SK-N-SH treated with all-trans-retinoic acid at 6 μM for 48 hours (cell line): ENCODE measurements at regions not wholly inside any gene's neighbourhood (a gene's known extent, or its start where the extent isn't known, plus 50 kb on each side); places are given as distances from the start of the nearest gene placed in this dataset.

Experiments used
- ATAC-seq: fragments of 200-7000 bp; cut with Tn5 transposase; 3 replicates; pipeline ENCODE4 v1.9.1; 2020; ENCODE audit warnings: mild to moderate bottlenecking, moderate library complexity
- ARNTL ChIP-seq: fragments of 450-650 bp; formaldehyde crosslinking; IDR thresholded peaks from 2 replicates; pipeline ENCODE4 v1.5.0; 2020; ENCODE audit warnings: low read depth, mild to moderate bottlenecking, moderate library complexity, borderline replicate concordance
- BACH2 ChIP-seq: fragments of 250-450 bp; sonication (Bioruptor Pico); IDR thresholded peaks from 2 replicates; pipeline ENCODE4 v1.9.0; 2021; ENCODE audit warnings: mild to moderate bottlenecking, borderline replicate concordance
- CREB5 ChIP-seq: fragments of 250-450 bp; sonication (Bioruptor Pico); IDR thresholded peaks from 2 replicates; pipeline ENCODE4 v1.5.1; 2020; ENCODE audit warnings: low read depth, mild to moderate bottlenecking, moderate library complexity
- CSDC2 ChIP-seq: fragments of 250-450 bp; sonication (Bioruptor Pico); IDR thresholded peaks from 2 replicates; pipeline ENCODE4 v1.5.0; 2020; ENCODE audit warnings: mild to moderate bottlenecking, moderate library complexity
- CSRNP3 ChIP-seq: fragments of 250-450 bp; sonication (Bioruptor Pico); IDR thresholded peaks from 2 replicates; pipeline ENCODE4 v1.5.1; 2021; ENCODE audit warnings: mild to moderate bottlenecking, moderate library complexity
- ESRRG ChIP-seq: fragments of 250-450 bp; sonication (Bioruptor Pico); IDR thresholded peaks from 2 replicates; pipeline ENCODE4 v1.6.1; 2021; ENCODE audit warnings: mild to moderate bottlenecking
- GLIS3 ChIP-seq: fragments of 250-450 bp; sonication (Bioruptor Pico); IDR thresholded peaks from 2 replicates; pipeline ENCODE4 v1.5.0; 2020; ENCODE audit warnings: mild to moderate bottlenecking, moderate library complexity
- OSR1 ChIP-seq: fragments of 250-450 bp; sonication (Bioruptor Pico); IDR thresholded peaks from 2 replicates; pipeline ENCODE4 v1.8.0; 2022; ENCODE audit warnings: moderate library complexity, mild to moderate bottlenecking, inconsistent platforms
- POU6F1 ChIP-seq: fragments of 250-450 bp; sonication (Bioruptor Pico); IDR thresholded peaks from 2 replicates; pipeline ENCODE4 v1.8.0; 2021; ENCODE audit warnings: low read depth, mild to moderate bottlenecking, moderate library complexity, borderline replicate concordance
- PPARA ChIP-seq: fragments of 250-450 bp; sonication (Bioruptor Pico); IDR thresholded peaks from 2 replicates; pipeline ENCODE4 v1.5.0; 2020; ENCODE audit warnings: mild to moderate bottlenecking, borderline replicate concordance
- RARB ChIP-seq: fragments of 250-450 bp; sonication (Bioruptor Pico); IDR thresholded peaks from 2 replicates; pipeline ENCODE4 v1.8.0; 2021; ENCODE audit warnings: mild to moderate bottlenecking, moderate library complexity
- SNAI2 ChIP-seq: fragments of 250-450 bp; sonication (Bioruptor Pico); IDR thresholded peaks from 2 replicates; pipeline ENCODE4 v1.5.0; 2020; ENCODE audit warnings: mild to moderate bottlenecking, moderate library complexity
- TSHZ2 ChIP-seq: fragments of 250-450 bp; sonication (Bioruptor Pico); IDR thresholded peaks from 2 replicates; pipeline ENCODE4 v1.5.0; 2020; ENCODE audit warnings: mild to moderate bottlenecking, moderate library complexity
- ZC3H10 ChIP-seq: fragments of 250-450 bp; sonication (Bioruptor Pico); IDR thresholded peaks from 2 replicates; pipeline ENCODE4 v1.5.1; 2021; ENCODE audit warnings: mild to moderate bottlenecking, moderate library complexity
- ZFP3 ChIP-seq: fragments of 250-450 bp; sonication (Bioruptor Pico); IDR thresholded peaks from 2 replicates; pipeline ENCODE4 v1.5.0; 2020; ENCODE audit warnings: mild to moderate bottlenecking, moderate library complexity
- ZFP30 ChIP-seq: fragments of 450-650 bp; formaldehyde crosslinking; IDR thresholded peaks from 2 replicates; pipeline ENCODE4 v1.5.0; 2022; ENCODE audit warnings: mild to moderate bottlenecking, moderate library complexity
- ZNF70 ChIP-seq: fragments of 450-650 bp; formaldehyde crosslinking; IDR thresholded peaks from 2 replicates; pipeline ENCODE4 v1.5.0; 2020; ENCODE audit warnings: mild to moderate bottlenecking, moderate library complexity
- ZNF8 ChIP-seq: fragments of 450-650 bp; formaldehyde crosslinking; IDR thresholded peaks from 2 replicates; pipeline ENCODE4 v1.5.0; 2020; ENCODE audit warnings: mild to moderate bottlenecking, moderate library complexity

GRCh38 chr22:34769361-34769760, 296.6 kb upstream of the ISX start:
- no peak for ATAC-seq
- TF ChIP-seq CSDC2 (CRISPR knock-in tag) (no peak), CSRNP3 (no peak), SNAI2 (CRISPR knock-in tag) (no peak)

- TF ChIP-seq ZFP3 (no peak), TSHZ2 (CRISPR knock-in tag) (no peak), ESRRG (CRISPR knock-in tag) (no peak), POU6F1 (CRISPR knock-in tag) (no peak), OSR1 (CRISPR knock-in tag) (no peak), ZFP30 (CRISPR knock-in tag) (no peak)
- no peak for ATAC-seq
These were observed 289.1 kb upstream of the ISX start for GRCh38 chr22:34776817-34777216.

- no peak for TF ChIP-seq GLIS3 (CRISPR knock-in tag)
- ATAC-seq: no peak
These were observed 284.3 kb upstream of the ISX start for GRCh38 chr22:34781681-34782080.

- no peak for TF ChIP-seq POU6F1 (CRISPR knock-in tag)
- TF ChIP-seq ZNF70 (CRISPR knock-in tag): no peak
- TF ChIP-seq ZFP30 (CRISPR knock-in tag): no peak
- TF ChIP-seq GLIS3 (CRISPR knock-in tag): no peak
- TF ChIP-seq ZC3H10 (CRISPR knock-in tag): no peak
- no peak for TF ChIP-seq ZNF8 (CRISPR knock-in tag)
- TF ChIP-seq, all 23 proteins: peak for 0
- no peak for ATAC-seq
These were observed 282.5 kb upstream of the ISX start for GRCh38 chr22:34783436-34783835.

- TF ChIP-seq PPARA (CRISPR knock-in tag) (no peak), ARNTL (CRISPR knock-in tag) (no peak), CREB5 (CRISPR knock-in tag) (no peak), TSHZ2 (CRISPR knock-in tag) (no peak), RARB (CRISPR knock-in tag) (no peak), POU6F1 (CRISPR knock-in tag) (no peak), ZFP30 (CRISPR knock-in tag) (no peak), BACH2 (CRISPR knock-in tag) (no peak), OSR1 (CRISPR knock-in tag) (no peak), CSDC2 (CRISPR knock-in tag) (no peak), CSRNP3 (no peak)
- TF ChIP-seq, all 23 proteins: peak for 0
- ATAC-seq: no peak
These were observed 281.9 kb upstream of the ISX start for GRCh38 chr22:34784056-34784455.
